ENCODE measurements at regions not wholly inside any gene's neighbourhood (a gene's known extent, or its start where the extent isn't known, plus 50 kb on each side); places are given as distances from the start of the nearest gene placed in this dataset.

GRCh38 chr1:29746076-29746665, 509.8 kb downstream of the PTPRU start:
- DNase-seq = no peak
- Histone ChIP-seq H3K4me1 (no peaks in the 10 kb centered on the region), H3K36me3 (ENCODE audit: control insufficient read depth, insufficient read depth, low read length) (no peaks in the 10 kb centered on the region), H3K4me3 (ENCODE audit: low read depth, low read length) (no peak overlapping the region), H3K9me3 (no peaks in the 10 kb centered on the region), H3K27me3 (replicated peaks; ENCODE audit: control insufficient read depth, insufficient read depth, low read length) (no peaks in the 10 kb centered on the region)
- H3K27ac Mint-ChIP-seq (ENCODE audit: unreplicated experiment) = no peak overlapping the region
- no TSS peak for BruUV-seq (replicated peaks)
- no peaks in the 10 kb centered on the region for H3K4me1 Mint-ChIP-seq (ENCODE audit: low read depth, unreplicated experiment)
- H3K4me3 Mint-ChIP-seq (ENCODE audit: unreplicated experiment) = no peak overlapping the region
- intact Hi-C loops (cut with micrococcal nuclease; ENCODE audit: unreplicated experiment) = no loop called here
- ChIA-PET CTCF (no interaction called here), POLR2A (no interaction called here)
- no peak for TF ChIP-seq CTCF (IDR thresholded peaks at IDR 0.05; ENCODE audit: insufficient read depth in 1 of 2, low read depth in 1 of 2, low read length in 1 of 2, severe bottlenecking in 1 of 2, unreplicated experiment in 1 of 2)
- H3K27me3 Mint-ChIP-seq (ENCODE audit: insufficient read depth, unreplicated experiment) = peaks cover 6% of the 10 kb centered on the region
- H3K36me3 Mint-ChIP-seq (ENCODE audit: insufficient read depth, unreplicated experiment) = no peaks in the 10 kb centered on the region
- H3K9me3 Mint-ChIP-seq (ENCODE audit: unreplicated experiment) = no peaks in the 10 kb centered on the region

GRCh38 chr1:29744684-29745490, 508.6 kb downstream of the PTPRU start:
- H3K4me3 Mint-ChIP-seq (ENCODE audit: unreplicated experiment) = no peak overlapping the region
- H3K4me1 ChIP-seq = no peaks in the 10 kb centered on the region
- H3K4me1 Mint-ChIP-seq (ENCODE audit: low read depth, unreplicated experiment) = no peaks in the 10 kb centered on the region
- no TSS peak for BruUV-seq (replicated peaks)
- H3K9me3 ChIP-seq = no peaks in the 10 kb centered on the region
- intact Hi-C loops (cut with micrococcal nuclease; ENCODE audit: unreplicated experiment) = no loop called here
- H3K27ac Mint-ChIP-seq (ENCODE audit: unreplicated experiment) = no peak overlapping the region
- POLR2A ChIA-PET = no interaction called here
- no peak overlapping the region for H3K4me3 ChIP-seq (ENCODE audit: low read depth, low read length)
- no peak for DNase-seq
- CTCF ChIA-PET = no interaction called here
- no peak for TF ChIP-seq CTCF (IDR thresholded peaks at IDR 0.05; ENCODE audit: insufficient read depth in 1 of 2, low read depth in 1 of 2, low read length in 1 of 2, severe bottlenecking in 1 of 2, unreplicated experiment in 1 of 2)
- no peaks in the 10 kb centered on the region for H3K36me3 ChIP-seq (ENCODE audit: control insufficient read depth, insufficient read depth, low read length)
- H3K27me3 Mint-ChIP-seq (ENCODE audit: insufficient read depth, unreplicated experiment) = peaks cover 11% of the 10 kb centered on the region
- no peaks in the 10 kb centered on the region for H3K27me3 ChIP-seq (replicated peaks; ENCODE audit: control insufficient read depth, insufficient read depth, low read length)
- no peaks in the 10 kb centered on the region for H3K36me3 Mint-ChIP-seq (ENCODE audit: insufficient read depth, unreplicated experiment)
- H3K9me3 Mint-ChIP-seq (ENCODE audit: unreplicated experiment) = no peaks in the 10 kb centered on the region

GRCh38 chr1:29743931-29744330, 507.6 kb downstream of the PTPRU start:
- H3K4me1 Mint-ChIP-seq (ENCODE audit: low read depth, unreplicated experiment) = no peaks in the 10 kb centered on the region
- DNase-seq = no peak
- ChIA-PET CTCF (no interaction called here), POLR2A (no interaction called here)
- H3K4me3 Mint-ChIP-seq (ENCODE audit: unreplicated experiment) = no peak overlapping the region
- no peaks in the 10 kb centered on the region for H3K36me3 ChIP-seq (ENCODE audit: control insufficient read depth, insufficient read depth, low read length)
- H3K27me3 ChIP-seq (replicated peaks; ENCODE audit: control insufficient read depth, insufficient read depth, low read length) = no peaks in the 10 kb centered on the region
- H3K36me3 Mint-ChIP-seq (ENCODE audit: insufficient read depth, unreplicated experiment) = no peaks in the 10 kb centered on the region
- H3K4me1 ChIP-seq = no peaks in the 10 kb centered on the region
- no peaks in the 10 kb centered on the region for H3K9me3 ChIP-seq
- H3K27me3 Mint-ChIP-seq (ENCODE audit: insufficient read depth, unreplicated experiment) = peaks cover 11% of the 10 kb centered on the region
- intact Hi-C loops (cut with micrococcal nuclease; ENCODE audit: unreplicated experiment) = no loop called here
- BruUV-seq (replicated peaks) = no TSS peak
- H3K9me3 Mint-ChIP-seq (ENCODE audit: unreplicated experiment) = no peaks in the 10 kb centered on the region
- H3K27ac Mint-ChIP-seq (ENCODE audit: unreplicated experiment) = no peak overlapping the region
- H3K4me3 ChIP-seq (ENCODE audit: low read depth, low read length) = no peak overlapping the region
- TF ChIP-seq CTCF (IDR thresholded peaks at IDR 0.05; ENCODE audit: insufficient read depth in 1 of 2, low read depth in 1 of 2, low read length in 1 of 2, severe bottlenecking in 1 of 2, unreplicated experiment in 1 of 2) = no peak
